Keratinocyte (primary cell): ENCODE measurements at regions not wholly inside any gene's neighbourhood (a gene's known extent, or its start where the extent isn't known, plus 50 kb on each side); places are given as distances from the start of the nearest gene placed in this dataset.

ENCODE experiments used
- EZH2 ChIP-seq: IDR thresholded peaks from one replicate; pipeline ENCODE4 v1.6.1; 2012; ENCODE audit warnings: inconsistent platforms, mild to moderate bottlenecking, low read length, moderate library complexity
- TF ChIP-seq, protein P1 (sequence below), 3 experiments: IDR thresholded peaks in 1 of 3; conservative IDR thresholded peaks in 1 of 3; optimal IDR thresholded peaks in 1 of 3; 2 replicates in 2 of 3; 3 replicates in 1 of 3; pipeline versions ENCODE3 to v1.5.1; 2011; ENCODE audit warnings: low read length in 3 of 3, mild to moderate bottlenecking in 3 of 3, moderate library complexity in 2 of 3, control low read depth in 1 of 3, inconsistent platforms in 1 of 3; ENCODE audit not compliant: insufficient read depth in 2 of 3; ENCODE audit errors: extremely low read depth in 1 of 3

DNA sequence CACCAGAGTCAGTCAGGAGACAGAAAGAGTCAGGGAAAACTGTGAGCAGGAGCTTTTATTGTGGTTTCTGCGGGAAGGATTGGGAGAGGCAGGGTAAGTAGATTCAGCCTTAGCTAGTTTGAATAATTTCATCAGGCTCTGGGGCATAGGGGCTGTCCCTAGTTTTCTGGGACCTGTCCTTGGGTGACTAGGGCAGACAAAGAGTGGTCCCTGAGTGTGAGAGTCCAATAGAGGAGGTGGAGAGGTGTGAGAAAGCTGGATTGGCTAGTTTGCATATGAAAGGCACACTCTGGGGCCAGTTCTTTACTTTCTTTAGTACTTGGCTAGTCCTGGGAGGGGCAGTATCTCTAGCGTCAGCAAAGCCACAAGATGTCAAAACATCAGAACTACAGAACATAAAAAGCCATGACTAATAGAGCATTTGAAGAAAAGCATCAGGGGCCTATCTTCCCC, 255.6 kb downstream of the HS3ST3A1 start:
- TF ChIP-seq, protein P1, sequence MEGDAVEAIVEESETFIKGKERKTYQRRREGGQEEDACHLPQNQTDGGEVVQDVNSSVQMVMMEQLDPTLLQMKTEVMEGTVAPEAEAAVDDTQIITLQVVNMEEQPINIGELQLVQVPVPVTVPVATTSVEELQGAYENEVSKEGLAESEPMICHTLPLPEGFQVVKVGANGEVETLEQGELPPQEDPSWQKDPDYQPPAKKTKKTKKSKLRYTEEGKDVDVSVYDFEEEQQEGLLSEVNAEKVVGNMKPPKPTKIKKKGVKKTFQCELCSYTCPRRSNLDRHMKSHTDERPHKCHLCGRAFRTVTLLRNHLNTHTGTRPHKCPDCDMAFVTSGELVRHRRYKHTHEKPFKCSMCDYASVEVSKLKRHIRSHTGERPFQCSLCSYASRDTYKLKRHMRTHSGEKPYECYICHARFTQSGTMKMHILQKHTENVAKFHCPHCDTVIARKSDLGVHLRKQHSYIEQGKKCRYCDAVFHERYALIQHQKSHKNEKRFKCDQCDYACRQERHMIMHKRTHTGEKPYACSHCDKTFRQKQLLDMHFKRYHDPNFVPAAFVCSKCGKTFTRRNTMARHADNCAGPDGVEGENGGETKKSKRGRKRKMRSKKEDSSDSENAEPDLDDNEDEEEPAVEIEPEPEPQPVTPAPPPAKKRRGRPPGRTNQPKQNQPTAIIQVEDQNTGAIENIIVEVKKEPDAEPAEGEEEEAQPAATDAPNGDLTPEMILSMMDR (optimal IDR thresholded peaks at IDR 0.05 in 1 of 3, IDR thresholded peaks at IDR 0.05 in 1 of 3, conservative IDR thresholded peaks at IDR 0.05 in 1 of 3; ENCODE audit: extremely low read depth in 1 of 3, insufficient read depth in 2 of 3, low read length in 3 of 3) = no peak
- no peak for TF ChIP-seq EZH2
